GM12878 (cell line): ENCODE measurements at regions not wholly inside any gene's neighbourhood (a gene's known extent, or its start where the extent isn't known, plus 50 kb on each side); places are given as distances from the start of the nearest gene placed in this dataset.

Experiments used
- ATAC-seq: fragments of 200-7000 bp; cut with Tn5 transposase; 3 replicates; pipeline ENCODE4 v1.9.1; 2020; ENCODE audit warnings: mild to moderate bottlenecking, moderate library complexity
- BruUV-seq: library from RNA; stranded (reverse); fragments of 400-500 nt; replicated peaks from 2 replicates; lab custom pipeline; 2021; lab: Mats Ljungman, UMichigan
- CTCF ChIA-PET: fragments of 300-600 bp; sonication (Branson Sonifier 250); formaldehyde crosslinking; extraction: SDS; loops from one replicate; lab custom pipeline; 2021; ENCODE audit warnings: inconsistent platforms; lab: Yijun Ruan, JAX
- POLR2A ChIA-PET: fragments of 350-600 bp; formaldehyde crosslinking; extraction: SDS; loops from one replicate; lab custom pipeline; 2021; ENCODE audit warnings: inconsistent platforms; lab: Charles Lee
- RAD21 ChIA-PET: fragments of 300-600 bp; sonication (Branson Sonifier 250); formaldehyde crosslinking; loops from one replicate; lab custom pipeline; 2023; ENCODE audit warnings: antibody characterized with exemption; ENCODE audit not compliant: unreplicated experiment; lab: Charles Lee
- SMC1A ChIA-PET: fragments of 300-600 bp; sonication (Branson Sonifier 250); formaldehyde crosslinking; loops from one replicate; lab custom pipeline; 2023; ENCODE audit not compliant: unreplicated experiment, uncharacterized antibody; lab: Charles Lee
- DNase-seq: peaks from one replicate; pipeline ENCODE4 v3.0.0-alpha.2; 2011; ENCODE audit warnings: low read depth, low spot score
- FAIRE-seq: peaks from 3 replicates; lab custom pipeline; 2011; peaks lifted over from hg19 to GRCh38; lab: Jason Lieb, UNC
- H2AFZ ChIP-seq: 2 replicates; pipeline ENCODE4 v1.6.0; 2011; ENCODE audit warnings: low read depth, low read length, control low read depth; ENCODE audit not compliant: control insufficient read depth
- H3K27ac ChIP-seq: 2 replicates; pipeline ENCODE4 v1.5.1; 2011; ENCODE audit warnings: control low read depth; ENCODE audit not compliant: control insufficient read depth, insufficient read depth
- H3K27me3 ChIP-seq, 2 experiments: replicated peaks in 1 of 2; 2 replicates each; pipeline versions ENCODE4 v1.6.0 to v1.6.1; 2011; ENCODE audit warnings: low read length in 1 of 2; ENCODE audit not compliant: control insufficient read depth in 2 of 2, insufficient read depth in 2 of 2
- H3K36me3 ChIP-seq, 2 experiments: 2 replicates each; pipeline ENCODE4 v1.5.1; 2011; ENCODE audit warnings: low read length in 1 of 2; ENCODE audit not compliant: control insufficient read depth in 2 of 2, insufficient read depth in 2 of 2
- H3K4me1 ChIP-seq: 2 replicates; pipeline ENCODE4 v1.6.1; 2011; ENCODE audit warnings: mild to moderate bottlenecking, low read length, moderate library complexity, mixed read lengths; ENCODE audit not compliant: control insufficient read depth, insufficient read depth
- H3K4me2 ChIP-seq: 2 replicates; pipeline ENCODE4 v1.6.0; 2011; ENCODE audit warnings: control low read depth; ENCODE audit not compliant: control insufficient read depth, insufficient read depth
- H3K4me3 ChIP-seq: fragments of 200-600 bp; sonication (generic); 2 replicates; pipeline ENCODE4 v1.5.1; 2016
- H3K79me2 ChIP-seq: 2 replicates; pipeline ENCODE4 v1.6.0; 2011; ENCODE audit warnings: low read length; ENCODE audit not compliant: control insufficient read depth, insufficient read depth
- H3K9ac ChIP-seq: 2 replicates; pipeline ENCODE4 v1.8.0; 2011; ENCODE audit warnings: low read length, control low read depth, mixed read lengths; ENCODE audit not compliant: control insufficient read depth, insufficient read depth
- H3K9me3 ChIP-seq: replicated peaks from 3 replicates; pipeline ENCODE4 v1.5.1; 2011; ENCODE audit warnings: mild to moderate bottlenecking, low read length; ENCODE audit not compliant: control insufficient read depth, insufficient read depth
- H4K20me1 ChIP-seq: 2 replicates; pipeline ENCODE4 v1.6.0; 2011; ENCODE audit not compliant: control insufficient read depth, insufficient read depth
- ATF7 ChIP-seq: fragments of 450-650 bp; IDR thresholded peaks from 2 replicates; pipeline ENCODE4 v1.6.1; 2016; ENCODE audit warnings: low read depth, mild to moderate bottlenecking
- BRCA1 ChIP-seq: IDR thresholded peaks from 2 replicates; pipeline ENCODE4 v1.6.1; 2011; ENCODE audit warnings: low read depth, low read length, improper control_type of control experiment
- CBX5 ChIP-seq: sonication (generic); IDR thresholded peaks from 2 replicates; pipeline ENCODE4 v1.6.1; 2016; ENCODE audit warnings: low read depth, moderate library complexity, mild to moderate bottlenecking, inconsistent platforms
- CHD2 ChIP-seq: IDR thresholded peaks from 2 replicates; pipeline ENCODE4 v1.6.1; 2011; ENCODE audit warnings: low read depth, low read length, improper control_type of control experiment, borderline replicate concordance
- CHD4 ChIP-seq: fragments of 200-600 bp; sonication (generic); IDR thresholded peaks from 2 replicates; pipeline ENCODE4 v1.6.1; 2016; ENCODE audit warnings: mild to moderate bottlenecking
- CREB1 ChIP-seq: IDR thresholded peaks from 2 replicates; pipeline ENCODE4 v1.6.1; 2012; ENCODE audit warnings: low read depth, mild to moderate bottlenecking, inconsistent platforms
- ETV6 ChIP-seq, 2 experiments: fragments of 450-650 bp in 1 of 2; IDR thresholded peaks in 1 of 2; conservative IDR thresholded peaks in 1 of 2; 2 replicates each; pipeline ENCODE4 v1.6.1; 2014; ENCODE audit warnings: antibody characterized with exemption in 1 of 2, borderline replicate concordance in 1 of 2, low read depth in 1 of 2, mild to moderate bottlenecking in 1 of 2, moderate library complexity in 1 of 2
- FOS ChIP-seq: IDR thresholded peaks from 3 replicates; pipeline ENCODE4 v1.6.1; 2011; ENCODE audit warnings: borderline replicate concordance; ENCODE audit not compliant: insufficient read length; ENCODE audit errors: extremely low read depth
- JUND ChIP-seq: IDR thresholded peaks from 2 replicates; pipeline ENCODE4 v1.6.1; 2012; ENCODE audit warnings: low read depth, mild to moderate bottlenecking, low read length, improper control_type of control experiment, moderate library complexity
- NR2C2 ChIP-seq: IDR thresholded peaks from 2 replicates; pipeline ENCODE4 v1.6.1; 2011; ENCODE audit warnings: borderline replicate concordance, low read depth; ENCODE audit not compliant: control insufficient read depth, insufficient read length
- RUNX3 ChIP-seq: IDR thresholded peaks from 2 replicates; pipeline ENCODE4 v1.6.1; 2012; ENCODE audit warnings: low read length, inconsistent platforms
- SKIL ChIP-seq: fragments of 450-650 bp; IDR thresholded peaks from 2 replicates; pipeline ENCODE4 v1.6.1; 2017; ENCODE audit warnings: mild to moderate bottlenecking, low read depth, inconsistent platforms; ENCODE audit not compliant: poor library complexity, severe bottlenecking
- SUPT20H ChIP-seq: IDR thresholded peaks from 2 replicates; pipeline ENCODE4 v1.6.1; 2011; ENCODE audit warnings: low read depth, mild to moderate bottlenecking, low read length, moderate library complexity, borderline replicate concordance; ENCODE audit not compliant: control insufficient read depth
- TBL1XR1 ChIP-seq: IDR thresholded peaks from 2 replicates; pipeline ENCODE4 v1.6.1; 2012; ENCODE audit warnings: low read depth, low read length, improper control_type of control experiment
- TCF3 ChIP-seq: IDR thresholded peaks from 2 replicates; pipeline ENCODE4 v1.6.1; 2012; ENCODE audit warnings: low read depth, mild to moderate bottlenecking, low read length, borderline replicate concordance; ENCODE audit not compliant: insufficient read depth
- ZNF274 ChIP-seq: IDR thresholded peaks from one replicate; pipeline ENCODE4 v1.8.0; 2011; ENCODE audit not compliant: insufficient read length, insufficient read depth
- ZNF622 ChIP-seq: fragments of 450-650 bp; IDR thresholded peaks from 2 replicates; pipeline ENCODE4 v1.6.1; 2017; ENCODE audit warnings: mild to moderate bottlenecking, inconsistent platforms
- WGBS: methylation state at CpG from one replicate; pipeline ENCODE4 v1.1.6; 2016; ENCODE audit warnings: low lambda C conversion rate; ENCODE audit not compliant: insufficient replicate concordance, insufficient coverage; ENCODE audit errors: missing lambda C conversion rate; 5-methylcytosine and 5-hydroxymethylcytosine counted together
- in situ Hi-C: fragments of 300-500 bp; cut with MboI; formaldehyde crosslinking; loops from 9 replicates; pipeline ENCODE4 v1.14.3; 2018; ENCODE audit warnings: mixed read lengths
- intact Hi-C: fragments of 100-400 bp; cut with micrococcal nuclease; formaldehyde crosslinking; loops from one replicate; pipeline ENCODE4 v1.14.2; 2022; ENCODE audit not compliant: unreplicated experiment
- TF ChIP-seq, protein P1 (sequence below): IDR thresholded peaks from 2 replicates; pipeline ENCODE4 v1.6.1; 2012; ENCODE audit warnings: low read length, inconsistent platforms
- TF ChIP-seq, protein P2 (sequence below): IDR thresholded peaks from 2 replicates; pipeline ENCODE4 v1.6.1; 2012; ENCODE audit warnings: mild to moderate bottlenecking, low read depth, low read length

DNA sequence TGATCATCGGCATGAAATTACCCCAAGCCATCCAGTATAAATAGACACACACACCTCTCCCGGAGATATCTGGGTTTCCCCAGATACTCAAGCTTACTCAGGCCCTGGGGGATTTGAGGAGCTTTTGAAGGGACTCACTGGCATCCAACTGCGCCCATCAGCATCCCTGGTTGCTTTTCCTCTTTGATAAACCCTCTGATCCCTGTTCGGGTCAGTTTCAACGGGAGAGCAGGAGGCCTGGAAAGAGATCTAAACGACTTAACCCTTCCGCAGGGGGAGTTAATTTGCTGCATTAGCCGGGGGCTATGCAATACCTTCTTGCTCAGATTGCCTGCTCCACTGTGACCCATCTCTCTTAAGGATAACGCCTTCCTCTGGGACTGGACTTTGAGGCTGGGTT, 76.6 kb downstream of the MAF start:
- ChIA-PET CTCF (no interaction called here), POLR2A (no interaction called here)

More for the DNA sequence above, 76.6 kb downstream of the MAF start:
- FAIRE-seq (no peak), ATAC-seq (no peak), DNase-seq (no peak)
- no peaks in the 10 kb centered on the region for H3K27me3 ChIP-seq
- no peak overlapping the region for H3K4me3 ChIP-seq
- no peaks in the 10 kb centered on the region for H3K9me3 ChIP-seq
- H3K9ac ChIP-seq: no peak overlapping the region
- no TSS peak for BruUV-seq
- H2AFZ ChIP-seq: no peak overlapping the region
- no peak for TF ChIP-seq ZNF274
- no peak for TF ChIP-seq ETV6 (conservative IDR thresholded peaks at IDR 0.05 in 1 of 2, IDR thresholded peaks at IDR 0.05 in 1 of 2; ENCODE audit: borderline replicate concordance in 1 of 2, low read depth in 1 of 2)
- TF ChIP-seq, protein P1, sequence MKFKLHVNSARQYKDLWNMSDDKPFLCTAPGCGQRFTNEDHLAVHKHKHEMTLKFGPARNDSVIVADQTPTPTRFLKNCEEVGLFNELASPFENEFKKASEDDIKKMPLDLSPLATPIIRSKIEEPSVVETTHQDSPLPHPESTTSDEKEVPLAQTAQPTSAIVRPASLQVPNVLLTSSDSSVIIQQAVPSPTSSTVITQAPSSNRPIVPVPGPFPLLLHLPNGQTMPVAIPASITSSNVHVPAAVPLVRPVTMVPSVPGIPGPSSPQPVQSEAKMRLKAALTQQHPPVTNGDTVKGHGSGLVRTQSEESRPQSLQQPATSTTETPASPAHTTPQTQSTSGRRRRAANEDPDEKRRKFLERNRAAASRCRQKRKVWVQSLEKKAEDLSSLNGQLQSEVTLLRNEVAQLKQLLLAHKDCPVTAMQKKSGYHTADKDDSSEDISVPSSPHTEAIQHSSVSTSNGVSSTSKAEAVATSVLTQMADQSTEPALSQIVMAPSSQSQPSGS: no peak
- TF ChIP-seq TBL1XR1: no peak
- TF ChIP-seq CBX5: no peak
- no peak for TF ChIP-seq FOS
- no peak for TF ChIP-seq NR2C2
- TF ChIP-seq JUND: no peak
- TF ChIP-seq SKIL: no peak
- no peak for TF ChIP-seq CHD4
- no peak for TF ChIP-seq CREB1
- no peak for TF ChIP-seq RUNX3
- TF ChIP-seq, protein P2, sequence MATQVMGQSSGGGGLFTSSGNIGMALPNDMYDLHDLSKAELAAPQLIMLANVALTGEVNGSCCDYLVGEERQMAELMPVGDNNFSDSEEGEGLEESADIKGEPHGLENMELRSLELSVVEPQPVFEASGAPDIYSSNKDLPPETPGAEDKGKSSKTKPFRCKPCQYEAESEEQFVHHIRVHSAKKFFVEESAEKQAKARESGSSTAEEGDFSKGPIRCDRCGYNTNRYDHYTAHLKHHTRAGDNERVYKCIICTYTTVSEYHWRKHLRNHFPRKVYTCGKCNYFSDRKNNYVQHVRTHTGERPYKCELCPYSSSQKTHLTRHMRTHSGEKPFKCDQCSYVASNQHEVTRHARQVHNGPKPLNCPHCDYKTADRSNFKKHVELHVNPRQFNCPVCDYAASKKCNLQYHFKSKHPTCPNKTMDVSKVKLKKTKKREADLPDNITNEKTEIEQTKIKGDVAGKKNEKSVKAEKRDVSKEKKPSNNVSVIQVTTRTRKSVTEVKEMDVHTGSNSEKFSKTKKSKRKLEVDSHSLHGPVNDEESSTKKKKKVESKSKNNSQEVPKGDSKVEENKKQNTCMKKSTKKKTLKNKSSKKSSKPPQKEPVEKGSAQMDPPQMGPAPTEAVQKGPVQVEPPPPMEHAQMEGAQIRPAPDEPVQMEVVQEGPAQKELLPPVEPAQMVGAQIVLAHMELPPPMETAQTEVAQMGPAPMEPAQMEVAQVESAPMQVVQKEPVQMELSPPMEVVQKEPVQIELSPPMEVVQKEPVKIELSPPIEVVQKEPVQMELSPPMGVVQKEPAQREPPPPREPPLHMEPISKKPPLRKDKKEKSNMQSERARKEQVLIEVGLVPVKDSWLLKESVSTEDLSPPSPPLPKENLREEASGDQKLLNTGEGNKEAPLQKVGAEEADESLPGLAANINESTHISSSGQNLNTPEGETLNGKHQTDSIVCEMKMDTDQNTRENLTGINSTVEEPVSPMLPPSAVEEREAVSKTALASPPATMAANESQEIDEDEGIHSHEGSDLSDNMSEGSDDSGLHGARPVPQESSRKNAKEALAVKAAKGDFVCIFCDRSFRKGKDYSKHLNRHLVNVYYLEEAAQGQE: no peak
- TF ChIP-seq BRCA1: no peak
- no peak for TF ChIP-seq ATF7
- no peak for TF ChIP-seq TCF3
- TF ChIP-seq SUPT20H: no peak
- no peak for TF ChIP-seq ZNF622
- no peak for TF ChIP-seq CHD2
- in situ Hi-C loops: no loop called here
- H3K36me3 ChIP-seq: no peaks in the 10 kb centered on the region
- SMC1A ChIA-PET: no interaction called here
- WGBS: 21% methylated on average over 9 of the region's 9 CpGs
- no peaks in the 10 kb centered on the region for H3K79me2 ChIP-seq
- no peaks in the 10 kb centered on the region for H4K20me1 ChIP-seq
- H3K27ac ChIP-seq: no peak overlapping the region
- RAD21 ChIA-PET: no interaction called here
- H3K4me1 ChIP-seq: no peaks in the 10 kb centered on the region
- H3K4me2 ChIP-seq: no peak overlapping the region
- intact Hi-C loops: no loop called here
